ENCODE measurements at regions not wholly inside any gene's neighbourhood (a gene's known extent, or its start where the extent isn't known, plus 50 kb on each side); places are given as distances from the start of the nearest gene placed in this dataset.

DNA sequence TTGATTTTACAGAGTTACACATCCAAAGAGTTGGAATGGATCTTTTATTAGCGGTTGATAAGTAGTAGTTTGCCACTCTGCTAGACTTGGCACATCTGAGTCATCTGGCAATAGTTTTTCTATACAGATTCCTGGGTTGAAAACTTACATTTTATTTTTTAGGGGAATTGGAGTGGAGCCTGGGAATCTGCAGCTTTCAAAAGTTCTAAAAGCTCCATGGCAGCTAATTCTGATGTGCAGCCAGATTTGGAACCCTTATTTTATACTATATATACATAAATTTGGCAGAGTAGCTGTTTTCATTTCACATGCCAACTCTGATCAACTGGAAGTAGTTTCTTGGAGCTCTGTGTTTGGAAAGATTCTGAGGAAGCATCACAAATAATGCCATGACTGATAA is 715.5 kb downstream of the TLR4 start:
- H3K36me3 Mint-ChIP-seq (ENCODE audit: low read depth) = no peaks in the 10 kb centered on the region
- Histone ChIP-seq H3K4me3 (no peak overlapping the region), H3K79me2 (replicated peaks; ENCODE audit: insufficient read depth) (no peaks in the 10 kb centered on the region), H3K4me2 (no peak overlapping the region), H3F3A (replicated peaks; ENCODE audit: low read depth) (no peaks in the 10 kb centered on the region), H2AFZ (no peak overlapping the region), H3K27ac (ENCODE audit: low read depth) (no peak overlapping the region), H4K20me1 (replicated peaks; ENCODE audit: insufficient read depth) (no peaks in the 10 kb centered on the region), H3K27me3 (ENCODE audit: insufficient read depth) (no peaks in the 10 kb centered on the region), H3K36me3 (ENCODE audit: insufficient read depth) (no peaks in the 10 kb centered on the region), H3K4me1 (ENCODE audit: insufficient read depth) (peaks cover 11% of the 10 kb centered on the region), H3K9me2 (ENCODE audit: insufficient read depth) (0 out of 2 replicates have a peak, but pooled peaks cover 8% of the 10 kb centered on the region)
- no peaks in the 10 kb centered on the region for H3K27me3 Mint-ChIP-seq (ENCODE audit: insufficient read depth, low read depth, poor library complexity)
- DNase-seq (ENCODE audit: low spot score) (no peak), ATAC-seq (no peak)
- H3K9me3 Mint-ChIP-seq = peaks cover 37% of the 10 kb centered on the region
- H3K4me3 Mint-ChIP-seq = no peak overlapping the region
- no peak overlapping the region for H3K27ac Mint-ChIP-seq
- peaks cover 8% of the 10 kb centered on the region; the same call in 2 of the 3 replicates for H3K4me1 Mint-ChIP-seq
- TF ChIP-seq EZH2phosphoT487 (IDR thresholded peaks at IDR 0.05; ENCODE audit: unreplicated experiment) (no peak), NANOG (IDR thresholded peaks at IDR 0.05; ENCODE audit: borderline replicate concordance) (no peak), STAT1 (IDR thresholded peaks at IDR 0.05; ENCODE audit: unreplicated experiment) (no peak), ZNF331 (CRISPR knock-in tag; IDR thresholded peaks at IDR 0.05; ENCODE audit: low read depth) (no peak), ZNF114 (CRISPR knock-in tag; IDR thresholded peaks at IDR 0.05) (no peak), JUNB (IDR thresholded peaks at IDR 0.05; ENCODE audit: unreplicated experiment) (no peak), EZH2 (IDR thresholded peaks at IDR 0.05; ENCODE audit: low read depth, unreplicated experiment) (no peak), CREB1 (CRISPR knock-in tag; IDR thresholded peaks at IDR 0.05; ENCODE audit: low read depth) (no peak), POLR2AphosphoS5 (IDR thresholded peaks at IDR 0.05; ENCODE audit: low read depth) (no peak)
- TF ChIP-seq, protein P1, sequence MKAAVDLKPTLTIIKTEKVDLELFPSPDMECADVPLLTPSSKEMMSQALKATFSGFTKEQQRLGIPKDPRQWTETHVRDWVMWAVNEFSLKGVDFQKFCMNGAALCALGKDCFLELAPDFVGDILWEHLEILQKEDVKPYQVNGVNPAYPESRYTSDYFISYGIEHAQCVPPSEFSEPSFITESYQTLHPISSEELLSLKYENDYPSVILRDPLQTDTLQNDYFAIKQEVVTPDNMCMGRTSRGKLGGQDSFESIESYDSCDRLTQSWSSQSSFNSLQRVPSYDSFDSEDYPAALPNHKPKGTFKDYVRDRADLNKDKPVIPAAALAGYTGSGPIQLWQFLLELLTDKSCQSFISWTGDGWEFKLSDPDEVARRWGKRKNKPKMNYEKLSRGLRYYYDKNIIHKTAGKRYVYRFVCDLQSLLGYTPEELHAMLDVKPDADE (IDR thresholded peaks at IDR 0.05) = no peak
- TF ChIP-seq, protein P2, sequence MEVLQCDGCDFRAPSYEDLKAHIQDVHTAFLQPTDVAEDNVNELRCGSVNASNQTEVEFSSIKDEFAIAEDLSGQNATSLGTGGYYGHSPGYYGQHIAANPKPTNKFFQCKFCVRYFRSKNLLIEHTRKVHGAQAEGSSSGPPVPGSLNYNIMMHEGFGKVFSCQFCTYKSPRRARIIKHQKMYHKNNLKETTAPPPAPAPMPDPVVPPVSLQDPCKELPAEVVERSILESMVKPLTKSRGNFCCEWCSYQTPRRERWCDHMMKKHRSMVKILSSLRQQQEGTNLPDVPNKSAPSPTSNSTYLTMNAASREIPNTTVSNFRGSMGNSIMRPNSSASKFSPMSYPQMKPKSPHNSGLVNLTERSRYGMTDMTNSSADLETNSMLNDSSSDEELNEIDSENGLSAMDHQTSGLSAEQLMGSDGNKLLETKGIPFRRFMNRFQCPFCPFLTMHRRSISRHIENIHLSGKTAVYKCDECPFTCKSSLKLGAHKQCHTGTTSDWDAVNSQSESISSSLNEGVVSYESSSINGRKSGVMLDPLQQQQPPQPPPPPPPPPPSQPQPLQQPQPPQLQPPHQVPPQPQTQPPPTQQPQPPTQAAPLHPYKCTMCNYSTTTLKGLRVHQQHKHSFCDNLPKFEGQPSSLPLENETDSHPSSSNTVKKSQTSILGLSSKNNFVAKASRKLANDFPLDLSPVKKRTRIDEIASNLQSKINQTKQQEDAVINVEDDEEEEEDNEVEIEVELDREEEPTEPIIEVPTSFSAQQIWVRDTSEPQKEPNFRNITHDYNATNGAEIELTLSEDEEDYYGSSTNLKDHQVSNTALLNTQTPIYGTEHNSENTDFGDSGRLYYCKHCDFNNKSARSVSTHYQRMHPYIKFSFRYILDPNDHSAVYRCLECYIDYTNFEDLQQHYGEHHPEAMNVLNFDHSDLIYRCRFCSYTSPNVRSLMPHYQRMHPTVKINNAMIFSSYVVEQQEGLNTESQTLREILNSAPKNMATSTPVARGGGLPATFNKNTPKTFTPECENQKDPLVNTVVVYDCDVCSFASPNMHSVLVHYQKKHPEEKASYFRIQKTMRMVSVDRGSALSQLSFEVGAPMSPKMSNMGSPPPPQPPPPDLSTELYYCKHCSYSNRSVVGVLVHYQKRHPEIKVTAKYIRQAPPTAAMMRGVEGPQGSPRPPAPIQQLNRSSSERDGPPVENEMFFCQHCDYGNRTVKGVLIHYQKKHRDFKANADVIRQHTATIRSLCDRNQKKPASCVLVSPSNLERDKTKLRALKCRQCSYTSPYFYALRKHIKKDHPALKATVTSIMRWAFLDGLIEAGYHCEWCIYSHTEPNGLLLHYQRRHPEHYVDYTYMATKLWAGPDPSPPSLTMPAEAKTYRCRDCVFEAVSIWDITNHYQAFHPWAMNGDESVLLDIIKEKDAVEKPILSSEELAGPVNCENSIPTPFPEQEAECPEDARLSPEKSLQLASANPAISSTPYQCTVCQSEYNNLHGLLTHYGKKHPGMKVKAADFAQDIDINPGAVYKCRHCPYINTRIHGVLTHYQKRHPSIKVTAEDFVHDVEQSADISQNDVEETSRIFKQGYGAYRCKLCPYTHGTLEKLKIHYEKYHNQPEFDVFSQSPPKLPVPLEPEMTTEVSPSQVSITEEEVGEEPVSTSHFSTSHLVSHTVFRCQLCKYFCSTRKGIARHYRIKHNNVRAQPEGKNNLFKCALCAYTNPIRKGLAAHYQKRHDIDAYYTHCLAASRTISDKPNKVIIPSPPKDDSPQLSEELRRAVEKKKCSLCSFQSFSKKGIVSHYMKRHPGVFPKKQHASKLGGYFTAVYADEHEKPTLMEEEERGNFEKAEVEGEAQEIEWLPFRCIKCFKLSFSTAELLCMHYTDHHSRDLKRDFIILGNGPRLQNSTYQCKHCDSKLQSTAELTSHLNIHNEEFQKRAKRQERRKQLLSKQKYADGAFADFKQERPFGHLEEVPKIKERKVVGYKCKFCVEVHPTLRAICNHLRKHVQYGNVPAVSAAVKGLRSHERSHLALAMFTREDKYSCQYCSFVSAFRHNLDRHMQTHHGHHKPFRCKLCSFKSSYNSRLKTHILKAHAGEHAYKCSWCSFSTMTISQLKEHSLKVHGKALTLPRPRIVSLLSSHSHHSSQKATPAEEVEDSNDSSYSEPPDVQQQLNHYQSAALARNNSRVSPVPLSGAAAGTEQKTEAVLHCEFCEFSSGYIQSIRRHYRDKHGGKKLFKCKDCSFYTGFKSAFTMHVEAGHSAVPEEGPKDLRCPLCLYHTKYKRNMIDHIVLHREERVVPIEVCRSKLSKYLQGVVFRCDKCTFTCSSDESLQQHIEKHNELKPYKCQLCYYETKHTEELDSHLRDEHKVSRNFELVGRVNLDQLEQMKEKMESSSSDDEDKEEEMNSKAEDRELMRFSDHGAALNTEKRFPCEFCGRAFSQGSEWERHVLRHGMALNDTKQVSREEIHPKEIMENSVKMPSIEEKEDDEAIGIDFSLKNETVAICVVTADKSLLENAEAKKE (CRISPR knock-in tag; IDR thresholded peaks at IDR 0.05) = no peak
- TF ChIP-seq, protein P3, sequence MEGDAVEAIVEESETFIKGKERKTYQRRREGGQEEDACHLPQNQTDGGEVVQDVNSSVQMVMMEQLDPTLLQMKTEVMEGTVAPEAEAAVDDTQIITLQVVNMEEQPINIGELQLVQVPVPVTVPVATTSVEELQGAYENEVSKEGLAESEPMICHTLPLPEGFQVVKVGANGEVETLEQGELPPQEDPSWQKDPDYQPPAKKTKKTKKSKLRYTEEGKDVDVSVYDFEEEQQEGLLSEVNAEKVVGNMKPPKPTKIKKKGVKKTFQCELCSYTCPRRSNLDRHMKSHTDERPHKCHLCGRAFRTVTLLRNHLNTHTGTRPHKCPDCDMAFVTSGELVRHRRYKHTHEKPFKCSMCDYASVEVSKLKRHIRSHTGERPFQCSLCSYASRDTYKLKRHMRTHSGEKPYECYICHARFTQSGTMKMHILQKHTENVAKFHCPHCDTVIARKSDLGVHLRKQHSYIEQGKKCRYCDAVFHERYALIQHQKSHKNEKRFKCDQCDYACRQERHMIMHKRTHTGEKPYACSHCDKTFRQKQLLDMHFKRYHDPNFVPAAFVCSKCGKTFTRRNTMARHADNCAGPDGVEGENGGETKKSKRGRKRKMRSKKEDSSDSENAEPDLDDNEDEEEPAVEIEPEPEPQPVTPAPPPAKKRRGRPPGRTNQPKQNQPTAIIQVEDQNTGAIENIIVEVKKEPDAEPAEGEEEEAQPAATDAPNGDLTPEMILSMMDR (conservative IDR thresholded peaks at IDR 0.05; ENCODE audit: low read depth in 2 of 2) = no peak
- TF ChIP-seq, protein P4, sequence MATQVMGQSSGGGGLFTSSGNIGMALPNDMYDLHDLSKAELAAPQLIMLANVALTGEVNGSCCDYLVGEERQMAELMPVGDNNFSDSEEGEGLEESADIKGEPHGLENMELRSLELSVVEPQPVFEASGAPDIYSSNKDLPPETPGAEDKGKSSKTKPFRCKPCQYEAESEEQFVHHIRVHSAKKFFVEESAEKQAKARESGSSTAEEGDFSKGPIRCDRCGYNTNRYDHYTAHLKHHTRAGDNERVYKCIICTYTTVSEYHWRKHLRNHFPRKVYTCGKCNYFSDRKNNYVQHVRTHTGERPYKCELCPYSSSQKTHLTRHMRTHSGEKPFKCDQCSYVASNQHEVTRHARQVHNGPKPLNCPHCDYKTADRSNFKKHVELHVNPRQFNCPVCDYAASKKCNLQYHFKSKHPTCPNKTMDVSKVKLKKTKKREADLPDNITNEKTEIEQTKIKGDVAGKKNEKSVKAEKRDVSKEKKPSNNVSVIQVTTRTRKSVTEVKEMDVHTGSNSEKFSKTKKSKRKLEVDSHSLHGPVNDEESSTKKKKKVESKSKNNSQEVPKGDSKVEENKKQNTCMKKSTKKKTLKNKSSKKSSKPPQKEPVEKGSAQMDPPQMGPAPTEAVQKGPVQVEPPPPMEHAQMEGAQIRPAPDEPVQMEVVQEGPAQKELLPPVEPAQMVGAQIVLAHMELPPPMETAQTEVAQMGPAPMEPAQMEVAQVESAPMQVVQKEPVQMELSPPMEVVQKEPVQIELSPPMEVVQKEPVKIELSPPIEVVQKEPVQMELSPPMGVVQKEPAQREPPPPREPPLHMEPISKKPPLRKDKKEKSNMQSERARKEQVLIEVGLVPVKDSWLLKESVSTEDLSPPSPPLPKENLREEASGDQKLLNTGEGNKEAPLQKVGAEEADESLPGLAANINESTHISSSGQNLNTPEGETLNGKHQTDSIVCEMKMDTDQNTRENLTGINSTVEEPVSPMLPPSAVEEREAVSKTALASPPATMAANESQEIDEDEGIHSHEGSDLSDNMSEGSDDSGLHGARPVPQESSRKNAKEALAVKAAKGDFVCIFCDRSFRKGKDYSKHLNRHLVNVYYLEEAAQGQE (IDR thresholded peaks at IDR 0.05; ENCODE audit: unreplicated experiment) = no peak

All from GM23338 (cell line).